ENCODE measurements at regions not wholly inside any gene's neighbourhood (a gene's known extent, or its start where the extent isn't known, plus 50 kb on each side); places are given as distances from the start of the nearest gene placed in this dataset.

DNA sequence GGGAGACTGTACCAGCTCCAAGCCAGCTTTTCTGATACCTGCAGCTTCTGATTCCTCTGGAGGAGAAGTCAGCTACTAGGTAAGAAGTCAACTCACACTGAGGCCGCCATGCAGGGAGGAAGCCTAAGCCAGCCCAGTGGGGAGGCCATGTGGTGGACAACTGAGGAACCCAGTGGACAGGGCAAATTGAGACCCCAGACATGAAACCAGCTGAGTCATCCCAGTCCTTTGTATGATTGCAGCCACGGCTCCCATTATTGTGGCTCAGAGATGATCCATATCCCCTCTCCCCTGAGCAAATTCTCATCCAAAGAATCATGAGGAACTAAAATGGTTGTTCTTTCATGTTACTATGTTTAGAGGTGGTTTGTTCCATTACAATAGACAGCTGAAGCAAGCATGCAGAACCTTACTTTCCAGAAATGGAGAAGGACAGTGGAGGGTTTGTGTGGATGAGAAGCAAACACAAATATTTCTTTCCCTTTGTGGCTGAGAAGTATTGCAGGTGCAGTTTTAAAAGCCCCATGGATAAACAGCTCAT, 1147.3 kb upstream of the TMEM132C start:
- TF ChIP-seq CTCF (IDR thresholded peaks at IDR 0.05; ENCODE audit: insufficient read depth, low read length, poor library complexity, severe bottlenecking), result no peak
- no peak for TF ChIP-seq EZH2phosphoT487 (conservative IDR thresholded peaks at IDR 0.05; ENCODE audit: low read length)
- no peak overlapping the region for H3K4me3 ChIP-seq (ENCODE audit: insufficient read depth, low read length, poor library complexity, severe bottlenecking)
- H3K27me3 ChIP-seq (ENCODE audit: low read length), result no peaks in the 10 kb centered on the region
- H4K20me1 ChIP-seq (ENCODE audit: low read depth, low read length), result no peaks in the 10 kb centered on the region
- no peak overlapping the region for H3K4me2 ChIP-seq (ENCODE audit: low read depth, low read length, poor library complexity, severe bottlenecking)
- no peak overlapping the region for H2AFZ ChIP-seq (ENCODE audit: low read depth, low read length, severe bottlenecking)
- no peaks in the 10 kb centered on the region for H3K9me3 ChIP-seq (ENCODE audit: insufficient read depth, low read length)
- H3K79me2 ChIP-seq (ENCODE audit: insufficient read depth, low read length), result no peaks in the 10 kb centered on the region
- H3K27ac ChIP-seq (ENCODE audit: low read depth, low read length), result no peak overlapping the region
- H3K9ac ChIP-seq (ENCODE audit: low read length), result no peak overlapping the region
- no peaks in the 10 kb centered on the region for H3K9me2 ChIP-seq (replicated peaks; ENCODE audit: insufficient read depth, low read length)
- H3K36me3 ChIP-seq (ENCODE audit: low read length), result no peaks in the 10 kb centered on the region
- no peaks in the 10 kb centered on the region for H3F3A ChIP-seq (ENCODE audit: insufficient read depth)

DNA sequence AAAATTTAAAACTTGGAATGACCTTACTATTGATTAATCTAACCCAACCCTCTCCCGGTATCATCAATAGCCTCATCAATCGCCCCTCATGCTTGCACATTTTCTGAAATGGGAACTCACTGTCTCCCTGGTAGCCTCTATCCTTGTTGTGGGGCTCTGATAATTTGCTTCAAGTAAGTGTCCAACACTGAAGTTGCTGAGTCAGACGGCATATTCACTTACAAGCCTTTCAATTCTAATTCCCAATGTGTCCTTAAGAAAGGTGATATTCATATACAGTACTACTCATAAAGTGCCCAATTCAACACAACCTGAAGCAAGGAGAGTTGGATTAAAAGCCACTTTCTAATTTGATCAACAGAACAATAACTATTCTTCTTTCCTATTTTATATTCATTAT, 1146.1 kb upstream of the TMEM132C start:
- TF ChIP-seq EZH2phosphoT487 (conservative IDR thresholded peaks at IDR 0.05; ENCODE audit: low read length) (no peak), CTCF (IDR thresholded peaks at IDR 0.05; ENCODE audit: insufficient read depth, low read length, poor library complexity, severe bottlenecking) (no peak)
- H3K36me3 ChIP-seq (ENCODE audit: low read length), result no peaks in the 10 kb centered on the region
- H3K79me2 ChIP-seq (ENCODE audit: insufficient read depth, low read length), result no peaks in the 10 kb centered on the region
- no peaks in the 10 kb centered on the region for H3K27me3 ChIP-seq (ENCODE audit: low read length)
- no peak overlapping the region for H3K4me3 ChIP-seq (ENCODE audit: insufficient read depth, low read length, poor library complexity, severe bottlenecking)
- H2AFZ ChIP-seq (ENCODE audit: low read depth, low read length, severe bottlenecking), result no peak overlapping the region
- no peak overlapping the region for H3K9ac ChIP-seq (ENCODE audit: low read length)
- no peaks in the 10 kb centered on the region for H3F3A ChIP-seq (ENCODE audit: insufficient read depth)
- H4K20me1 ChIP-seq (ENCODE audit: low read depth, low read length), result no peaks in the 10 kb centered on the region
- H3K4me2 ChIP-seq (ENCODE audit: low read depth, low read length, poor library complexity, severe bottlenecking), result no peak overlapping the region
- H3K9me2 ChIP-seq (replicated peaks; ENCODE audit: insufficient read depth, low read length), result no peaks in the 10 kb centered on the region
- H3K9me3 ChIP-seq (ENCODE audit: insufficient read depth, low read length), result no peaks in the 10 kb centered on the region
- no peak overlapping the region for H3K27ac ChIP-seq (ENCODE audit: low read depth, low read length)

DNA sequence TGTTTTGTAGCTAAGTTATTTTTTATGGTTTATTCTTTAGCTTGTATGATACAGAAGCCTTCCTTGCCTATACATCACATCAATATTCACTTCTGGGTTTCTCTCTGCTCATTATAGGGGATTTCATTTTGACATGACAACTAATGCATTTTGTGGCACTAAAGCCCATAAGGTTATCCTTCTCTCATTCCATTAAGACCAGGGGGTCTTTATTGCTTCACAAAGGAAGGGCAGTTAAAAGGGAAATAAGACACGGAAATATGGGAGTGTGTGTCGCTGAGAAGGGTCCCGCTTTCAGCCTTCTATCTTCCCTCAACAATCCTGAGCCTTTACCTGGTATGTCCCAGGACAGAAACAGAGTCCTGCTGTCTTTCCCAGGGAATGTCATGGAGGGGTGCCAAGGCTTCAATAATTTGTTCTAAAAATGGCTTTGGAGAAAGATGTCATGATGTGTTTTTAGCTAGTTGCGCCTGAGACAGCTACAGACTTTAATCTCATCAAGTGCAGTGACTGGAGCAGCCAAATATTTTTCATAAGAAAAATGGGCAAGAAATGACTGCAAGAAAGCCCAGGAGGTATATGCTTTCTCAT, 1145.4 kb upstream of the TMEM132C start:
- Histone ChIP-seq H3K9me2 (replicated peaks; ENCODE audit: insufficient read depth, low read length) (no peaks in the 10 kb centered on the region), H3K27ac (ENCODE audit: low read depth, low read length) (no peak overlapping the region), H4K20me1 (ENCODE audit: low read depth, low read length) (no peaks in the 10 kb centered on the region), H2AFZ (ENCODE audit: low read depth, low read length, severe bottlenecking) (no peak overlapping the region), H3K4me2 (ENCODE audit: low read depth, low read length, poor library complexity, severe bottlenecking) (no peak overlapping the region), H3K4me3 (ENCODE audit: insufficient read depth, low read length, poor library complexity, severe bottlenecking) (no peak overlapping the region), H3K9ac (ENCODE audit: low read length) (no peak overlapping the region), H3K36me3 (ENCODE audit: low read length) (no peaks in the 10 kb centered on the region), H3F3A (ENCODE audit: insufficient read depth) (no peaks in the 10 kb centered on the region), H3K9me3 (ENCODE audit: insufficient read depth, low read length) (no peaks in the 10 kb centered on the region), H3K79me2 (ENCODE audit: insufficient read depth, low read length) (no peaks in the 10 kb centered on the region), H3K27me3 (ENCODE audit: low read length) (no peaks in the 10 kb centered on the region)
- TF ChIP-seq EZH2phosphoT487 (conservative IDR thresholded peaks at IDR 0.05; ENCODE audit: low read length), result no peak
- TF ChIP-seq CTCF (IDR thresholded peaks at IDR 0.05; ENCODE audit: insufficient read depth, low read length, poor library complexity, severe bottlenecking), result no peak
